OCI-LY7 (cell line): ENCODE measurements at regions not wholly inside any gene's neighbourhood (a gene's known extent, or its start where the extent isn't known, plus 50 kb on each side); places are given as distances from the start of the nearest gene placed in this dataset.

Experiments used
- BruUV-seq: library from RNA; stranded (reverse); fragments of 400-500 nt; replicated peaks from 2 replicates; lab custom pipeline; 2021; lab: Mats Ljungman, UMichigan
- CTCF ChIA-PET: fragments of 300-600 bp; sonication (Branson Sonifier 250); formaldehyde crosslinking; loops from one replicate; lab custom pipeline; 2022; ENCODE audit warnings: antibody characterized with exemption; ENCODE audit not compliant: unreplicated experiment; lab: Charles Lee
- POLR2A ChIA-PET: fragments of 300-600 bp; sonication (Branson Sonifier 250); formaldehyde crosslinking; loops from one replicate; lab custom pipeline; 2022; ENCODE audit warnings: antibody characterized with exemption; lab: Charles Lee
- DNase-seq: peaks from one replicate; pipeline ENCODE4 v3.0.0-alpha.2; 2015; ENCODE audit warnings: low spot score
- H2AFZ ChIP-seq: fragments of 200-600 bp; sonication (generic), shearing (Covaris generic); 2 replicates; pipeline ENCODE4 v1.6.1; 2014; ENCODE audit warnings: mild to moderate bottlenecking, antibody characterized with exemption, low read length, moderate library complexity
- H3K27ac ChIP-seq: fragments of 200-600 bp; sonication (generic); 2 replicates; pipeline ENCODE4 v1.5.1; 2014; ENCODE audit warnings: mixed run types, low read depth, mild to moderate bottlenecking, moderate library complexity, low read length, inconsistent platforms; ENCODE audit not compliant: poor library complexity, severe bottlenecking
- H3K36me3 ChIP-seq: fragments of 200-600 bp; sonication (generic); 2 replicates; pipeline ENCODE4 v1.6.1; 2014; ENCODE audit warnings: mild to moderate bottlenecking, antibody characterized with exemption, low read length, moderate library complexity, mixed read lengths; ENCODE audit not compliant: insufficient read depth
- H3K4me1 ChIP-seq: fragments of 200-600 bp; sonication (generic); 2 replicates; pipeline ENCODE4 v1.5.1; 2014; ENCODE audit warnings: mild to moderate bottlenecking, low read length; ENCODE audit not compliant: insufficient read depth, poor library complexity, severe bottlenecking
- H3K4me2 ChIP-seq: fragments of 200-600 bp; sonication (generic); 2 replicates; pipeline ENCODE4 v1.6.1; 2014; ENCODE audit warnings: mild to moderate bottlenecking, low read length
- H3K4me3 ChIP-seq: fragments of 200-600 bp; sonication (generic); 2 replicates; pipeline ENCODE4 v1.5.1; 2014; ENCODE audit warnings: mild to moderate bottlenecking, low read depth, low read length; ENCODE audit not compliant: poor library complexity, severe bottlenecking
- H3K79me2 ChIP-seq: fragments of 200-600 bp; sonication (generic); 2 replicates; pipeline ENCODE4 v1.6.1; 2016; ENCODE audit warnings: low read depth, mild to moderate bottlenecking, low read length, moderate library complexity, mixed read lengths; ENCODE audit not compliant: insufficient read depth
- H3K9me2 ChIP-seq: fragments of 200-600 bp; sonication (generic); 2 replicates; pipeline ENCODE4 v1.6.1; 2016; ENCODE audit warnings: mild to moderate bottlenecking, low read length, mixed read lengths; ENCODE audit not compliant: insufficient read depth
- H3K9me3 ChIP-seq: fragments of 200-600 bp; sonication (generic); 2 replicates; pipeline ENCODE4 v1.6.1; 2014; ENCODE audit warnings: mild to moderate bottlenecking, mixed run types, low read length, mixed read lengths
- H4K20me1 ChIP-seq: fragments of 200-600 bp; sonication (generic); 2 replicates; pipeline ENCODE4 v1.6.1; 2014; ENCODE audit warnings: mild to moderate bottlenecking, antibody characterized with exemption, low read length, moderate library complexity, mixed read lengths; ENCODE audit not compliant: insufficient read depth
- CTCF ChIP-seq: fragments of 200-600 bp; sonication (generic); conservative IDR thresholded peaks from 2 replicates; pipeline ENCODE4 v1.5.1; 2014; ENCODE audit warnings: mild to moderate bottlenecking, antibody characterized with exemption, low read length, moderate library complexity, mixed read lengths
- EZH2phosphoT487 ChIP-seq: fragments of 200-600 bp; sonication (generic); IDR thresholded peaks from 2 replicates; pipeline ENCODE4 v1.6.1; 2018; ENCODE audit warnings: low read depth, borderline replicate concordance, mild to moderate bottlenecking, mixed run types, antibody characterized with exemption, low read length, moderate library complexity, mixed read lengths
- intact Hi-C: fragments of 100-400 bp; cut with micrococcal nuclease; formaldehyde crosslinking; loops from one replicate; pipeline ENCODE4 v1.10.0; 2022; ENCODE audit not compliant: unreplicated experiment

GRCh38 chr18:22024924-22025323 lies 144.5 kb upstream of the GATA6 start:
- Histone ChIP-seq H3K4me1 (no peaks in the 10 kb centered on the region), H2AFZ (no peak overlapping the region), H3K9me3 (no peaks in the 10 kb centered on the region), H3K4me3 (no peak overlapping the region), H3K79me2 (no peaks in the 10 kb centered on the region), H3K27ac (no peak overlapping the region), H3K4me2 (no peak overlapping the region), H4K20me1 (no peaks in the 10 kb centered on the region), H3K36me3 (no peaks in the 10 kb centered on the region), H3K9me2 (no peaks in the 10 kb centered on the region)
- POLR2A ChIA-PET = no interaction called here
- intact Hi-C loops = loop anchor here (10.0 kb wide), 1 partner anchor 50 kb away; no protein-coding TSS in a partner anchor
- no TSS peak for BruUV-seq
- TF ChIP-seq CTCF (no peak), EZH2phosphoT487 (no peak)
- CTCF ChIA-PET = interaction anchor here (0.6 kb wide), 1 partner anchor 58 kb away, joined by 3 read pairs; no protein-coding TSS in a partner anchor
- DNase-seq = no peak

DNA sequence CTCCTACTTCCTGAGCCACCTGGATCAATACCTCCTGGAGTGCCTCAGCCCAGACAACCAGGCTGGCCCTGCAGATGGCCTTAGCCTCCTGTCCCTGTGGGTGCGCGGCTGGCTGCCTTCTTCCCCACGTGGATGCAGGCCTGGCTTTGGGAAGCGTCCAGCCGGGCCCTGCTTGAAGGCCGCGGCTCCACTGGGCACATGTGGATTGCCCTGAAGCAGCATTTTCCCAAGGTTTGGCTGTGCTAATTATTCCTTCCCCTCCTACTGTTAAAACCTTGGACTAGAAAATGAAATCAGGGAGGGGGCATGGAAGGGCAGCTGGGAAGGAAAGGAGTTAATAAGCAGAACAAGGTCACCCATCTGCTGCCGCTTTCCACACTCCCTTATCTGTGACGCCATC lies 143.0 kb upstream of the GATA6 start:
- Histone ChIP-seq H3K9me3 (no peaks in the 10 kb centered on the region), H2AFZ (no peak overlapping the region), H3K4me1 (no peaks in the 10 kb centered on the region), H3K27ac (no peak overlapping the region), H3K79me2 (no peaks in the 10 kb centered on the region), H3K4me2 (no peak overlapping the region), H3K4me3 (no peak overlapping the region), H3K9me2 (no peaks in the 10 kb centered on the region), H4K20me1 (no peaks in the 10 kb centered on the region), H3K36me3 (no peaks in the 10 kb centered on the region)
- CTCF ChIA-PET = no interaction called here
- POLR2A ChIA-PET = no interaction called here
- no TSS peak for BruUV-seq
- no peak for DNase-seq
- TF ChIP-seq EZH2phosphoT487 (no peak), CTCF (no peak)
- intact Hi-C loops = loop anchor here (10.0 kb wide), 1 partner anchor 48 kb away; no protein-coding TSS in a partner anchor

- Histone ChIP-seq H2AFZ (no peak overlapping the region), H3K9me3 (no peaks in the 10 kb centered on the region), H3K9me2 (no peaks in the 10 kb centered on the region), H3K4me3 (no peak overlapping the region), H3K79me2 (no peaks in the 10 kb centered on the region), H3K4me2 (no peak overlapping the region), H4K20me1 (no peaks in the 10 kb centered on the region), H3K4me1 (no peaks in the 10 kb centered on the region), H3K36me3 (no peaks in the 10 kb centered on the region), H3K27ac (no peak overlapping the region)
- POLR2A ChIA-PET = no interaction called here
- intact Hi-C loops = loop anchor here (10.0 kb wide), 1 partner anchor 48 kb away; no protein-coding TSS in a partner anchor
- no peak for TF ChIP-seq CTCF
- TF ChIP-seq EZH2phosphoT487 = no peak
- BruUV-seq = no TSS peak
- CTCF ChIA-PET = no interaction called here
- no peak for DNase-seq
Observed at GRCh38 chr18:22026889-22027288, 142.5 kb upstream of the GATA6 start.
